ENCODE measurements at regions not wholly inside any gene's neighbourhood (a gene's known extent, or its start where the extent isn't known, plus 50 kb on each side); places are given as distances from the start of the nearest gene placed in this dataset.
"Not testable (repeated sequence)": the region's sequence is repeated elsewhere in the genome, so short reads cannot be mapped to it uniquely, and the experiment has no call there.

GRCh38 chr14:105632010-105632409 is 105.6 kb downstream of the TMEM121 start:
- Mint-ChIP-seq H3K4me1 (ENCODE audit: low read depth) (no peaks in the 10 kb centered on the region), H3K9me3 (peaks cover 29% of the 10 kb centered on the region), H3K36me3 (ENCODE audit: low read depth) (no peaks in the 10 kb centered on the region; the same call in 1 of the 2 replicates), H3K27me3 (ENCODE audit: insufficient read depth) (peaks cover 7% of the 10 kb centered on the region; the same call in 1 of the 2 replicates), H3K4me3 (no peak overlapping the region), H3K27ac (no peak overlapping the region)
- TF ChIP-seq, protein P1, sequence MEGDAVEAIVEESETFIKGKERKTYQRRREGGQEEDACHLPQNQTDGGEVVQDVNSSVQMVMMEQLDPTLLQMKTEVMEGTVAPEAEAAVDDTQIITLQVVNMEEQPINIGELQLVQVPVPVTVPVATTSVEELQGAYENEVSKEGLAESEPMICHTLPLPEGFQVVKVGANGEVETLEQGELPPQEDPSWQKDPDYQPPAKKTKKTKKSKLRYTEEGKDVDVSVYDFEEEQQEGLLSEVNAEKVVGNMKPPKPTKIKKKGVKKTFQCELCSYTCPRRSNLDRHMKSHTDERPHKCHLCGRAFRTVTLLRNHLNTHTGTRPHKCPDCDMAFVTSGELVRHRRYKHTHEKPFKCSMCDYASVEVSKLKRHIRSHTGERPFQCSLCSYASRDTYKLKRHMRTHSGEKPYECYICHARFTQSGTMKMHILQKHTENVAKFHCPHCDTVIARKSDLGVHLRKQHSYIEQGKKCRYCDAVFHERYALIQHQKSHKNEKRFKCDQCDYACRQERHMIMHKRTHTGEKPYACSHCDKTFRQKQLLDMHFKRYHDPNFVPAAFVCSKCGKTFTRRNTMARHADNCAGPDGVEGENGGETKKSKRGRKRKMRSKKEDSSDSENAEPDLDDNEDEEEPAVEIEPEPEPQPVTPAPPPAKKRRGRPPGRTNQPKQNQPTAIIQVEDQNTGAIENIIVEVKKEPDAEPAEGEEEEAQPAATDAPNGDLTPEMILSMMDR (IDR thresholded peaks at IDR 0.05) = no peak
- no peak for DNase-seq

- H3K4me1 Mint-ChIP-seq (ENCODE audit: low read depth); H3K4me3 Mint-ChIP-seq; H3K27me3 Mint-ChIP-seq (ENCODE audit: insufficient read depth); DNase-seq; H3K27ac Mint-ChIP-seq; H3K36me3 Mint-ChIP-seq (ENCODE audit: low read depth): not testable (repeated sequence)
- peaks cover 30% of the 10 kb centered on the region for H3K9me3 Mint-ChIP-seq
Measured at GRCh38 chr14:105633596-105633995, 107.2 kb downstream of the TMEM121 start.

DNA sequence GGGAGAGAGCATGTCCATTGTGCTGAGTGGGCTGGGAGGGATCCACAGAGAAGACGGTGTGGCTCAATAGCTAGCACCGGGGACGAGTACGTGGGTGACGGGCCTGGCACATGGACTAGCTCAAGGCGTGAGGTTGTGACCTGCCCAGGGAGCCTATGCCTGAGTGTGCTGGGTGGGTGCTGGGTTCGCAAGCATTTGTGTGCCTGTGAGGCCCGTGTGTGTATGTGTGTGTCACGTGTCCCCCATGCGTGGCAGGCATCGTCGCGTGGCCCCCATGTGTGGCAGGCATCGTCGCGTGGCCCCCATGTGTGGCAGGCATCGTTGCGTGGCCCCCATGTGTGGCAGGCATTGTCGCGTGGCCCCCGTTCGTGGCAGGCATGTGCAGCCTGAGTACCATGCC is 109.2 kb downstream of the TMEM121 start:
- Mint-ChIP-seq H3K27ac (no peak overlapping the region), H3K27me3 (ENCODE audit: insufficient read depth) (peaks cover 8% of the 10 kb centered on the region; the same call in 1 of the 2 replicates), H3K36me3 (ENCODE audit: low read depth) (no peaks in the 10 kb centered on the region; the same call in 1 of the 2 replicates), H3K4me3 (no peak overlapping the region), H3K9me3 (peaks cover 28% of the 10 kb centered on the region), H3K4me1 (ENCODE audit: low read depth) (no peaks in the 10 kb centered on the region)
- DNase-seq = no peak
- TF ChIP-seq, protein P1 (IDR thresholded peaks at IDR 0.05) = no peak

DNA sequence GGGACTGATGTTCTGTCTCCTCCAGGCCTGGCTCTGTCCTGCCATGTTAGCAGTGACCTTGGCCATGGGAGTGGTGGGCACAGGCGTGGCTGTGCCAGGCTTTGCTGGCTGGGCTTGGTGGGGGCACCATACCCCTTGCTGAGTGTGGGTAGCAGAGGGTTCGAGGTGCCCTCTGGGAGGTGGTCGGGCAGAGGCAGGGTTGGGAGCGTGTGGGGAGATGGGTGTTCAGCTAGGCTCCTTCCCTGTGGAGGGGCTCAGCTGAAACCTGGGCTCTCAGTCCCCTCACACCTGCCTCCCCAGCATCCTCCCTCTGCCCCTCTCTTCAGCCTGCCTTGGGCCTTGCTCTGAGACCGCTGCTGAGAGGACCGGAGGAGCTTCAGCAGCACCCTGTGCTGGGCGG is 109.6 kb downstream of the TMEM121 start:
- H3K27ac Mint-ChIP-seq; H3K36me3 Mint-ChIP-seq (ENCODE audit: low read depth); H3K27me3 Mint-ChIP-seq (ENCODE audit: insufficient read depth): not testable (repeated sequence)

GRCh38 chr14:105636935-105637334 is 110.6 kb downstream of the TMEM121 start:
- TF ChIP-seq, protein P1 (IDR thresholded peaks at IDR 0.05) = no peak
- no peaks in the 10 kb centered on the region for H3K36me3 Mint-ChIP-seq (ENCODE audit: low read depth)
- H3K27ac Mint-ChIP-seq = no peak overlapping the region
- no peak for DNase-seq
- peaks cover 12% of the 10 kb centered on the region; the same call in 1 of the 2 replicates for H3K27me3 Mint-ChIP-seq (ENCODE audit: insufficient read depth)
- peaks cover 26% of the 10 kb centered on the region for H3K9me3 Mint-ChIP-seq
- no peaks in the 10 kb centered on the region for H3K4me1 Mint-ChIP-seq (ENCODE audit: low read depth)
- H3K4me3 Mint-ChIP-seq = no peak overlapping the region

More for the DNA sequence above, 109.6 kb downstream of the TMEM121 start:
- H3K4me1 Mint-ChIP-seq (ENCODE audit: low read depth); DNase-seq; H3K4me3 Mint-ChIP-seq: not testable (repeated sequence)
- peaks cover 25% of the 10 kb centered on the region for H3K9me3 Mint-ChIP-seq

DNA sequence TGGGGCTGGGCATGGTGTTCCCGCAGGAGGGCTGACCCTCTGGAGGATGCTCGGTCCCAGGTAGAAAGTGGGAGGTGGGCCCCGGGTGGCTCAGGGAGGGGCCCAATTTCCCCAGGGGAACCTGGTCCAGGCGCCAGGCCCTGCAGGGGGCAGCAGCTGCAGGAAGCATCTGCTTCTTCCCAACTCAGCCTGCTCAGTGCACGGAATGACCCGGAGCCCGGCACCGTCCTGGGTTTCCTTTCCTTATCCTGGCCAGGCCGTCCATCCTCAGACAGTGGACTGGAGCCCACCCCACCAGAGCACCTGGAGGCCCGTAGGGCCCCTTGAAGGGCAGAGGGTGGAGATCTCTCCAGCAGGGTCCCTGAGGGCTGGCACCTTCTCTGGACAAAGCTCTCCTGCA is 111.0 kb downstream of the TMEM121 start:
- H3K27ac Mint-ChIP-seq; DNase-seq; H3K4me3 Mint-ChIP-seq; H3K4me1 Mint-ChIP-seq (ENCODE audit: low read depth); H3K36me3 Mint-ChIP-seq (ENCODE audit: low read depth): not testable (repeated sequence)
- H3K9me3 Mint-ChIP-seq = peaks cover 22% of the 10 kb centered on the region
- peaks cover 12% of the 10 kb centered on the region; the same call in 1 of the 2 replicates for H3K27me3 Mint-ChIP-seq (ENCODE audit: insufficient read depth)

- H3K9me3 Mint-ChIP-seq = peaks cover 24% of the 10 kb centered on the region
- DNase-seq; H3K4me3 Mint-ChIP-seq; H3K36me3 Mint-ChIP-seq (ENCODE audit: low read depth); H3K4me1 Mint-ChIP-seq (ENCODE audit: low read depth); H3K27ac Mint-ChIP-seq; H3K27me3 Mint-ChIP-seq (ENCODE audit: insufficient read depth): not testable (repeated sequence)
Measured at GRCh38 chr14:105639969-105640931, 113.9 kb downstream of the TMEM121 start.
